Fibroblast of skin of right quadriceps (primary cell): ENCODE measurements at regions not wholly inside any gene's neighbourhood (a gene's known extent, or its start where the extent isn't known, plus 50 kb on each side); places are given as distances from the start of the nearest gene placed in this dataset.

ENCODE experiments used
- DNase-seq: peaks from one replicate; pipeline ENCODE4 v3.0.0-alpha.2; 2013

DNA sequence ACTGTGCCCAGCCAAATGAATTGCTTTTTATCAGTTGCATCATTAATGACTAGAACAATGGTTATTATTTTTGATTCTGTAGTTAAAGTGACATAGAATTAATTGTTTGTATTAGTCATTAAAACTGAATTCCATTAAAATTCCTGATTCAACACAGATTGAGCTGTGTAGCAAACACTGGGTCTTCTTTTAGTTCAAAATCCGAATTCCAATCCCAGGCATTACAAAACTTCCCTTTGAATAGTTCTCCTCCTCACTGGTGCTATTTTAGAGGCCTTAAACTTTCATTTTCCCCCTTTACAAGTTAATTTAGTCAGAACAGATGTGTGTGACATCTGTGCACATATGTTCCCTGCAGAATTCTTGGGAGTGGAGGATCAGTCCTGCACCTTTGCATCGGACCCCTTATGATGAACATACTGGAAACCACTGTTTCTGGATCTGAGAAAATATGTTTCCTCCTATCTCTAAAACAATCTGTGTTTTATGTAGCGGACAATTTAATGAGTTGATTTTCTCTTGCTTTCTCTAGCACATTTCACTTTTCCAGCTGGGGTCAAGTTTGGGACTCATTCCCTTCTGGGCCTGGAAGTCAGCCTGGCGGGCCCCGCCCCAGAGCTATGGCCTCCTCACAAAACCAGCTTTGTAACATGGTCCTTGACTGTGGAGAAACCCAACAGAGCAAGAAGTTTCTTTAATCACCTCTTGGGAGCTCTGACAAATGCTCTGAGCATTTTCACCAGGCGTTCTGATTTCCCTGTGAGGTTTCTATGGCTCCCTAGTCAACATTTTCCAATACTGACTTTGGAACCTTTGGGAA, 87.9 kb upstream of the MAMDC2 start:
- DNase-seq: peak; percentile 27

- peak; percentile 58 for DNase-seq
Observed at GRCh38 chr9:69961843-69962242, 81.8 kb upstream of the MAMDC2 start.

GRCh38 chr9:69963803-69964202, 79.8 kb upstream of the MAMDC2 start:
- no peak for DNase-seq

DNA sequence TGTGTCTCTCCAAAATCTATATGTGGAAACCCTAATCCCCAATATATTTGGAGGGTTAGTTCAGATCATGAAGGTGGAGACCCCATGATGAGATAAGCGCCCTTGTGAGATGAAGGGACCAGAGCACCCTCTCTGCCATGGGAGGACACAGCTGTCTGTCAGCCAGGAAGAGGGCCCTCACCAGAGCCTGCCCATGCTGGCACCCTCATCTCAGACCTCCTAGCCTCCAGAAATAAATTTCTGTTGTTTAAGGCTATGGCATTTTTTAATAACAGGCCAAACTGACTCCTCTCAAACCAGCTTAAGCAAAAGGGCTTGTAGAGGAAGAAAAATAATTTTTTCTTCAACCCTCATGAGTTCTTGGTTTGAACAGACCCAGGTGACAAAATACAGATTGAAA, 79.2 kb upstream of the MAMDC2 start:
- no peak for DNase-seq

DNA sequence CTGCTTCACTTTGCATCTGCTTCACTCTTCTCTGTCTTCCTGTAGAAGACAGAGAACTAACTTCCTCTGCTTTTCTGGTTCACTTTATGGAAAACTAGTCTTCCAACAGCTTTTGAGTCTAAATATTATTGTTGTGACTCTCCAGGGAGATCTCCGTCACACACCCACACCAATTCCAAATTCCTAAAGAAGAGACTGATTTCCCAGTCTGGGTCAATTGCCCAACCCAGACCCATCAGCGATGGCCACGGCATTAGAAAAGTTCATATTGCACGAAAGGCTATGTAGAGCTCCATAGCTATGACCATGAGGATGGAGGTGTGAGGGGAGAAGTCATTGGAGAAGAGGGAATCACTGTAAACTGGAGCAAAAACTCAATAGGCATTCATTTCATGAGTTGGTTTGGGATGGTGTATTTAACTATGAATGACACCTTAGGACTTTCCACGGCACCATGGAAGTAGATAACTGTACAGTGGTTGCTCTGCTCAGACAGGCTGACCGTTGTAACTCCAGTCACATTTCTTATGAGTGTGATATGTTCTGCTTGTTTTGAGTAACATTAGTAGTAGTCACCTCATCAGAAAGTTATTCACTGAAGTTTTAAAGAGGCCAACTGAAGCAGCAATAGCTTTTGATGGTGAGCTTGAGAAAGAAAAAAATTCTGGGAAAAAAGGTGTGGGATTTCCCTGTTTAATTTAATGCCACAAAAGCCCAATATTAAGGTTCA, 78.1 kb upstream of the MAMDC2 start:
- no peak for DNase-seq

DNA sequence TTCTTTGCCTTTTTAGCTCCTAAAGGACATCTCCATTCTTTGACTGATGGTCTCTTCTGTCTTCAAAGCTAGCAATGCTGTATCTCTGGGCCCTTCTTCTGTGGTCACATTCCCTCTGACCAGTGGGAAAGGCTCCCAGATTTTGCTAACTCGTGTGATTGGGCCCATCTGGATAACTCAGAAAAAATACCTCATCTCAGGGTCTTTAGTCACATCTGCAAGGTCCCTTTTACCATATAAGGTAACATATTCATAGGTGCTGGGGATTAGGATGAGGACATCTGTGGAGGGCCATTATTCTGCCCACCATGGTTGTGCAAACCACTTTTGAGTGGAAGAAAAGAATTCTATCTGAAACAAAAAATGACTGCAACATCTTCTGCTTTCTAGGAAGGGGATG, 76.3 kb upstream of the MAMDC2 start:
- DNase-seq: no peak

GRCh38 chr9:69970001-69970533, 73.6 kb upstream of the MAMDC2 start:
- DNase-seq: no peak

- peak; percentile 54 for DNase-seq
Observed at GRCh38 chr9:69971643-69972449, 71.8 kb upstream of the MAMDC2 start.

GRCh38 chr9:69975681-69976080, 68.0 kb upstream of the MAMDC2 start:
- DNase-seq: peak; percentile 58

DNA sequence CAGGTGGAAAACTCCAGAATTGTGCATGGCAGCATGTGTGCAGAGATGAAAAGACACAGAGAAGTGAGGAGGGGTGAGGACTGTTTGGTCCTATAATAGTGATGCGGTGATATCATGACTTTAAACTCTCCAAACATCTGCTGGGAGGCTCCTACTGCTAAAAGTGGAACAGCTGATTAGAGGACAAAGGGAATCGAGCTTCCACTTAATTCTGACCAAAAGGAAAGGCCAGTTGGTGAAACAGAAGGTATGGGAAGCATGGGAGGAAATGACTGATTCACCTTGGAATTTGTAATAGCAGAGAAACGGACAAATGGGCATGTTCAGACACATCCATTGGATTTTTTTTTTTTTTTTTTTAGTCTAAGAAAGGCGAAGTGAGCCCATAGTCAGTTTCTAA, 67.5 kb upstream of the MAMDC2 start:
- DNase-seq: peak; percentile 84

DNA sequence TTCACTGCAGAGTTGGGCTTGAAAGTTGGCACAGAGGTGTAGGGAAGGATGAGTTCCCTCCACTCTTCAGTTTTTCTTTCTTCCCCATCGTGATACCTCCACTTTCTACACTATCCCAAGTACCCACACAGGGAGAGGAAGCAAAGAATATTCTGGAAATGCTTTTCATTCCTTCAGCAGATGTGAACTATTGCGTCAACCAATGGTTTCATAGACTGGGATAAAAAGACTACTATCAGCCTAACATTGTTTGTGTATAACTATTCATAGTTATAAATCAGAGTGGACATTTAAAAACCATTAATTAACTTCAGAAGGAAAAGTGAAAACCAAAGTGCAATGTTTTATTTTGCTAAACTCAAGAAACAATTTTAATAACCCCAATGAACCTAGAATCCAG, 63.6 kb upstream of the MAMDC2 start:
- DNase-seq: peak; percentile 39

DNA sequence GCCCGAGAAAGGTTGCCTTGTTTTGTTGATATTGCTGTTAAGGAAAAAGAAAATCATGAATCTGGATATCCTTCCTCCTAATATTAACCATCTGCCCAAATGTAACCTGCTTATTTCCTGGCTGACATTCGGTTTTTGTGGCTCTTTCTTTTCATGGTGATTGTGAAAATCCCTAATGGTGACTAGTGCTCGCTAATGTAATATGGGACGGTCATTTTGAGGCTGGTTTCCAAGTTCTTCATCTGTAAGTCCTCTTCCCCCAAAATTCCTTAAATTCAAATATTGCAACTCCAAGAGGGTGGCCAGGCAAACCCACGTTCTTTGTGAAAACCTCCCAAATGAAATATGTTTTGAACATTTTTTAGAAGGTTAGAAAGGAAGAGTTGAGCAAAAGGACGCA, 63.1 kb upstream of the MAMDC2 start:
- no peak for DNase-seq

DNA sequence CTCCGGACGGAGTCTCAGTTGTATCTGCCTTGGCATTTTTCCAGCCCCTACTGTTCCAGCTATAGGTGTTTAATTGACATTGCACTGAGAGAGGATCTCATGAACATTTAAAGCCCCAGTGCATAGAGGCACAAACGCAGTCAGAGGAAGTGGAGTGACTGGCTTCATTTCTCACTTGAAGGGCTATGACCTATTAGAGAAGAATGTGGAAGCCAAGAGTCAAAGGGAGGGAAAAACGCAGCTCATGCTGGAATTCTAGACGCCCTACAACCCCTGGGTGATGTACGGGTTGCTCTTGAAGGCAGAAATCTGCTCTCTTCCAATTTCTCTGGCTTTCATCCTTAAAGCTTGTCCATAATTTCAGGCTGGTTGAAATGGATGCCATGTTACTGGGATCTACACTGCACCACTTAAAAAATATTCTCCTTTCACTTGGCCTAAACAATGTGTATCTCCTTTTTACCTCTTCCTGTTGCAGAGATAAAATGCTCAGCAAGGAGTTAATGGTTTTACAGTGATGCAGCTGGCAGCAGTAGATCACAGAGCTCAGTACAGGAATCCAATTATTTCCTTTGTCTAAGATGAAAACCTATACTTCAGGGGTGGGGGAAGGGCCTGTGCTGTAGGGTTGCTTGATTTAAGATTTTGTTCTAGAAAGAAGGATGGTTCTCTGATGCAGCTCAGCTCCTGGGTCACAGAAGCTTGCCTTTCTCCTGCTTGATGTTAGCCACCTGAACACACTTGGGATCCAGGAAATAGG, 61.8 kb upstream of the MAMDC2 start:
- peak; percentile 66 for DNase-seq

DNA sequence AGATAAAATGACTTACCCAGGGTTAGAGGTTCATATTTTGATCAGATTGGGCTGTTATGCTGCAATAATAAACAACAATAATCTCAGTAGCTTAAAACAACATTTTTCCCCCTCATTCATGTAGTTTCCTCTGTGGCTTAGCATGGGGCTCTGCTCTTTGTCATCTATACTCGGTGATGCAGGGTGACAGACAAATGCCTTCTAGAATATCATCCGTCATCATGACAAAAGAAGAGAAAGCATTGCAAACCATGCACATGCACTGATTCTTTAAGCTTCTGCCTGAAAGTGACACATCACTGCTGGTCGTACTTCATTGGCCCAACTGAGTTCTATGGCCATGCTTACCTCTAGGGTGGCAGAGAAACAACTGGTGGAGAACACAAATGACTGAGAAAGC, 58.8 kb upstream of the MAMDC2 start:
- no peak for DNase-seq

DNA sequence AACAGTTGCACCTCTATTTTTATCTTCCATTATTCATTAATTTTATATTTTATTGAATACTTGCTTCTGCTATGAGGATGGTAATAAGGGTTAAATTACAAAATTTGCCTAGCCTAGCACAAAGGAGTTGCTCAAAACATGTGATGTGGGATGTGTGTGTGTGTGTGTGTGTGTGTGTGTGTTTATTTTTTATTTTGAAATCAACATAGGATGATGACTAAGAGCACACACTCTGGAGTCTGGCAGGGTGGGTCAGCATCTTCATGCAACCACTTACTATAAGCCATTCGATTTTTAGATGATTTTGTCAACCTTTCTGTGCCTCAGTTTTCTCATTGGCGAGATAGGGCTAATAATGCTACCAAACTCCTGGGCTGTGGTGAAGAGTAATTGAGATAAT, 57.7 kb upstream of the MAMDC2 start:
- no peak for DNase-seq

GRCh38 chr9:69986970-69987369, 56.7 kb upstream of the MAMDC2 start:
- no peak for DNase-seq

GRCh38 chr9:69987457-69987856, 56.2 kb upstream of the MAMDC2 start:
- no peak for DNase-seq

DNA sequence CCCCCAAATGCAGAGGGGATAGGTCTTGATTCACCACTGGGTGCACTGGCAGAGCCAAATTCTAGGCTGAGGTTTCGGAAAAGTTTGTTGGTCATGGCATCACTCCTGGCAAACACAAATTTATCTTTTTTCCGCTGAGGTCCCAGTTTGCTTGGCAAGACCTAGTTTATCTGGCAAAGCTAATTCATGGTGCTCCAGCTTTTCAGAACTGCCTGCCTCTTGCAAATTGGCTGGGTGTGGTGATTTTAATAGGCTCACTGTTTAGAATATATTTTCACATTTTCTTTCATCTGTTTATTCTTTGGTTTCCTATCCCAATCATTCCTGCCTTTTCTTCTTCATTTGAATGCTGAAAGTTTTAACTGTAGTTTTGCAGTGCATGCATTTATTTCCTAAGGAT, 50.5 kb upstream of the MAMDC2 start:
- DNase-seq: no peak
